ENCODE measurements at regions not wholly inside any gene's neighbourhood (a gene's known extent, or its start where the extent isn't known, plus 50 kb on each side); places are given as distances from the start of the nearest gene placed in this dataset.

DNA sequence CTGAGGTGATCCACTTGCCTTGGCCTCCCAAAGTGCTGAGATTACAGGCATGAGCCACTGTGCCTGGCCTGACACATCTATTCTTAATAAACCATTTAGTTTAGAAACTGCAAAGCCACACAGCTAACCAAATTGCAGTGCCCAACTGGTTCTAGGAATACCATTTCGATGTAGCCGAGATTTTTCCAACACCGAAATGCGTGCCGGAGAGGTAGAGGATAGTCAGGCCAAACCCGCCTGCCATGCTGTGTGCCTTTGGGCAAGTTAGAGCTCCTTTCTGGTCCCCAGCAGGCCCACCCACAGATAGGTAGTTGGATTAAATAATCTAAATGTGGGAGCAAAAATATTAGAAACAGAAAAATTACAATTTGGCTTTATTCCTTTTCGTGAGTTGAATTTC is 254.4 kb downstream of the FOXD2 start:
- TF ChIP-seq, protein P1, sequence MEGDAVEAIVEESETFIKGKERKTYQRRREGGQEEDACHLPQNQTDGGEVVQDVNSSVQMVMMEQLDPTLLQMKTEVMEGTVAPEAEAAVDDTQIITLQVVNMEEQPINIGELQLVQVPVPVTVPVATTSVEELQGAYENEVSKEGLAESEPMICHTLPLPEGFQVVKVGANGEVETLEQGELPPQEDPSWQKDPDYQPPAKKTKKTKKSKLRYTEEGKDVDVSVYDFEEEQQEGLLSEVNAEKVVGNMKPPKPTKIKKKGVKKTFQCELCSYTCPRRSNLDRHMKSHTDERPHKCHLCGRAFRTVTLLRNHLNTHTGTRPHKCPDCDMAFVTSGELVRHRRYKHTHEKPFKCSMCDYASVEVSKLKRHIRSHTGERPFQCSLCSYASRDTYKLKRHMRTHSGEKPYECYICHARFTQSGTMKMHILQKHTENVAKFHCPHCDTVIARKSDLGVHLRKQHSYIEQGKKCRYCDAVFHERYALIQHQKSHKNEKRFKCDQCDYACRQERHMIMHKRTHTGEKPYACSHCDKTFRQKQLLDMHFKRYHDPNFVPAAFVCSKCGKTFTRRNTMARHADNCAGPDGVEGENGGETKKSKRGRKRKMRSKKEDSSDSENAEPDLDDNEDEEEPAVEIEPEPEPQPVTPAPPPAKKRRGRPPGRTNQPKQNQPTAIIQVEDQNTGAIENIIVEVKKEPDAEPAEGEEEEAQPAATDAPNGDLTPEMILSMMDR (conservative IDR thresholded peaks at IDR 0.05; ENCODE audit: low read depth in 2 of 2) = no peak
- TF ChIP-seq EZH2 (IDR thresholded peaks at IDR 0.05; ENCODE audit: low read depth, unreplicated experiment) (no peak), ZNF331 (CRISPR knock-in tag; IDR thresholded peaks at IDR 0.05; ENCODE audit: low read depth) (no peak), POLR2AphosphoS5 (IDR thresholded peaks at IDR 0.05; ENCODE audit: low read depth) (no peak), CREB1 (CRISPR knock-in tag; IDR thresholded peaks at IDR 0.05; ENCODE audit: low read depth) (no peak), JUNB (IDR thresholded peaks at IDR 0.05; ENCODE audit: unreplicated experiment) (no peak), EZH2phosphoT487 (IDR thresholded peaks at IDR 0.05; ENCODE audit: unreplicated experiment) (no peak), NANOG (IDR thresholded peaks at IDR 0.05; ENCODE audit: borderline replicate concordance) (no peak), ZNF114 (CRISPR knock-in tag; IDR thresholded peaks at IDR 0.05) (no peak), STAT1 (IDR thresholded peaks at IDR 0.05; ENCODE audit: unreplicated experiment) (no peak)
- TF ChIP-seq, protein P2, sequence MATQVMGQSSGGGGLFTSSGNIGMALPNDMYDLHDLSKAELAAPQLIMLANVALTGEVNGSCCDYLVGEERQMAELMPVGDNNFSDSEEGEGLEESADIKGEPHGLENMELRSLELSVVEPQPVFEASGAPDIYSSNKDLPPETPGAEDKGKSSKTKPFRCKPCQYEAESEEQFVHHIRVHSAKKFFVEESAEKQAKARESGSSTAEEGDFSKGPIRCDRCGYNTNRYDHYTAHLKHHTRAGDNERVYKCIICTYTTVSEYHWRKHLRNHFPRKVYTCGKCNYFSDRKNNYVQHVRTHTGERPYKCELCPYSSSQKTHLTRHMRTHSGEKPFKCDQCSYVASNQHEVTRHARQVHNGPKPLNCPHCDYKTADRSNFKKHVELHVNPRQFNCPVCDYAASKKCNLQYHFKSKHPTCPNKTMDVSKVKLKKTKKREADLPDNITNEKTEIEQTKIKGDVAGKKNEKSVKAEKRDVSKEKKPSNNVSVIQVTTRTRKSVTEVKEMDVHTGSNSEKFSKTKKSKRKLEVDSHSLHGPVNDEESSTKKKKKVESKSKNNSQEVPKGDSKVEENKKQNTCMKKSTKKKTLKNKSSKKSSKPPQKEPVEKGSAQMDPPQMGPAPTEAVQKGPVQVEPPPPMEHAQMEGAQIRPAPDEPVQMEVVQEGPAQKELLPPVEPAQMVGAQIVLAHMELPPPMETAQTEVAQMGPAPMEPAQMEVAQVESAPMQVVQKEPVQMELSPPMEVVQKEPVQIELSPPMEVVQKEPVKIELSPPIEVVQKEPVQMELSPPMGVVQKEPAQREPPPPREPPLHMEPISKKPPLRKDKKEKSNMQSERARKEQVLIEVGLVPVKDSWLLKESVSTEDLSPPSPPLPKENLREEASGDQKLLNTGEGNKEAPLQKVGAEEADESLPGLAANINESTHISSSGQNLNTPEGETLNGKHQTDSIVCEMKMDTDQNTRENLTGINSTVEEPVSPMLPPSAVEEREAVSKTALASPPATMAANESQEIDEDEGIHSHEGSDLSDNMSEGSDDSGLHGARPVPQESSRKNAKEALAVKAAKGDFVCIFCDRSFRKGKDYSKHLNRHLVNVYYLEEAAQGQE (IDR thresholded peaks at IDR 0.05; ENCODE audit: unreplicated experiment) = no peak
- TF ChIP-seq, protein P3, sequence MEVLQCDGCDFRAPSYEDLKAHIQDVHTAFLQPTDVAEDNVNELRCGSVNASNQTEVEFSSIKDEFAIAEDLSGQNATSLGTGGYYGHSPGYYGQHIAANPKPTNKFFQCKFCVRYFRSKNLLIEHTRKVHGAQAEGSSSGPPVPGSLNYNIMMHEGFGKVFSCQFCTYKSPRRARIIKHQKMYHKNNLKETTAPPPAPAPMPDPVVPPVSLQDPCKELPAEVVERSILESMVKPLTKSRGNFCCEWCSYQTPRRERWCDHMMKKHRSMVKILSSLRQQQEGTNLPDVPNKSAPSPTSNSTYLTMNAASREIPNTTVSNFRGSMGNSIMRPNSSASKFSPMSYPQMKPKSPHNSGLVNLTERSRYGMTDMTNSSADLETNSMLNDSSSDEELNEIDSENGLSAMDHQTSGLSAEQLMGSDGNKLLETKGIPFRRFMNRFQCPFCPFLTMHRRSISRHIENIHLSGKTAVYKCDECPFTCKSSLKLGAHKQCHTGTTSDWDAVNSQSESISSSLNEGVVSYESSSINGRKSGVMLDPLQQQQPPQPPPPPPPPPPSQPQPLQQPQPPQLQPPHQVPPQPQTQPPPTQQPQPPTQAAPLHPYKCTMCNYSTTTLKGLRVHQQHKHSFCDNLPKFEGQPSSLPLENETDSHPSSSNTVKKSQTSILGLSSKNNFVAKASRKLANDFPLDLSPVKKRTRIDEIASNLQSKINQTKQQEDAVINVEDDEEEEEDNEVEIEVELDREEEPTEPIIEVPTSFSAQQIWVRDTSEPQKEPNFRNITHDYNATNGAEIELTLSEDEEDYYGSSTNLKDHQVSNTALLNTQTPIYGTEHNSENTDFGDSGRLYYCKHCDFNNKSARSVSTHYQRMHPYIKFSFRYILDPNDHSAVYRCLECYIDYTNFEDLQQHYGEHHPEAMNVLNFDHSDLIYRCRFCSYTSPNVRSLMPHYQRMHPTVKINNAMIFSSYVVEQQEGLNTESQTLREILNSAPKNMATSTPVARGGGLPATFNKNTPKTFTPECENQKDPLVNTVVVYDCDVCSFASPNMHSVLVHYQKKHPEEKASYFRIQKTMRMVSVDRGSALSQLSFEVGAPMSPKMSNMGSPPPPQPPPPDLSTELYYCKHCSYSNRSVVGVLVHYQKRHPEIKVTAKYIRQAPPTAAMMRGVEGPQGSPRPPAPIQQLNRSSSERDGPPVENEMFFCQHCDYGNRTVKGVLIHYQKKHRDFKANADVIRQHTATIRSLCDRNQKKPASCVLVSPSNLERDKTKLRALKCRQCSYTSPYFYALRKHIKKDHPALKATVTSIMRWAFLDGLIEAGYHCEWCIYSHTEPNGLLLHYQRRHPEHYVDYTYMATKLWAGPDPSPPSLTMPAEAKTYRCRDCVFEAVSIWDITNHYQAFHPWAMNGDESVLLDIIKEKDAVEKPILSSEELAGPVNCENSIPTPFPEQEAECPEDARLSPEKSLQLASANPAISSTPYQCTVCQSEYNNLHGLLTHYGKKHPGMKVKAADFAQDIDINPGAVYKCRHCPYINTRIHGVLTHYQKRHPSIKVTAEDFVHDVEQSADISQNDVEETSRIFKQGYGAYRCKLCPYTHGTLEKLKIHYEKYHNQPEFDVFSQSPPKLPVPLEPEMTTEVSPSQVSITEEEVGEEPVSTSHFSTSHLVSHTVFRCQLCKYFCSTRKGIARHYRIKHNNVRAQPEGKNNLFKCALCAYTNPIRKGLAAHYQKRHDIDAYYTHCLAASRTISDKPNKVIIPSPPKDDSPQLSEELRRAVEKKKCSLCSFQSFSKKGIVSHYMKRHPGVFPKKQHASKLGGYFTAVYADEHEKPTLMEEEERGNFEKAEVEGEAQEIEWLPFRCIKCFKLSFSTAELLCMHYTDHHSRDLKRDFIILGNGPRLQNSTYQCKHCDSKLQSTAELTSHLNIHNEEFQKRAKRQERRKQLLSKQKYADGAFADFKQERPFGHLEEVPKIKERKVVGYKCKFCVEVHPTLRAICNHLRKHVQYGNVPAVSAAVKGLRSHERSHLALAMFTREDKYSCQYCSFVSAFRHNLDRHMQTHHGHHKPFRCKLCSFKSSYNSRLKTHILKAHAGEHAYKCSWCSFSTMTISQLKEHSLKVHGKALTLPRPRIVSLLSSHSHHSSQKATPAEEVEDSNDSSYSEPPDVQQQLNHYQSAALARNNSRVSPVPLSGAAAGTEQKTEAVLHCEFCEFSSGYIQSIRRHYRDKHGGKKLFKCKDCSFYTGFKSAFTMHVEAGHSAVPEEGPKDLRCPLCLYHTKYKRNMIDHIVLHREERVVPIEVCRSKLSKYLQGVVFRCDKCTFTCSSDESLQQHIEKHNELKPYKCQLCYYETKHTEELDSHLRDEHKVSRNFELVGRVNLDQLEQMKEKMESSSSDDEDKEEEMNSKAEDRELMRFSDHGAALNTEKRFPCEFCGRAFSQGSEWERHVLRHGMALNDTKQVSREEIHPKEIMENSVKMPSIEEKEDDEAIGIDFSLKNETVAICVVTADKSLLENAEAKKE (CRISPR knock-in tag; IDR thresholded peaks at IDR 0.05) = no peak
- TF ChIP-seq, protein P4, sequence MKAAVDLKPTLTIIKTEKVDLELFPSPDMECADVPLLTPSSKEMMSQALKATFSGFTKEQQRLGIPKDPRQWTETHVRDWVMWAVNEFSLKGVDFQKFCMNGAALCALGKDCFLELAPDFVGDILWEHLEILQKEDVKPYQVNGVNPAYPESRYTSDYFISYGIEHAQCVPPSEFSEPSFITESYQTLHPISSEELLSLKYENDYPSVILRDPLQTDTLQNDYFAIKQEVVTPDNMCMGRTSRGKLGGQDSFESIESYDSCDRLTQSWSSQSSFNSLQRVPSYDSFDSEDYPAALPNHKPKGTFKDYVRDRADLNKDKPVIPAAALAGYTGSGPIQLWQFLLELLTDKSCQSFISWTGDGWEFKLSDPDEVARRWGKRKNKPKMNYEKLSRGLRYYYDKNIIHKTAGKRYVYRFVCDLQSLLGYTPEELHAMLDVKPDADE (IDR thresholded peaks at IDR 0.05) = no peak
